Adrenal gland (tissue), 9 donors: ENCODE measurements at regions not wholly inside any gene's neighbourhood (a gene's known extent, or its start where the extent isn't known, plus 50 kb on each side); places are given as distances from the start of the nearest gene placed in this dataset.

Experiments
- DNase-seq, 7 donors: peaks; one replicate each; pipeline ENCODE4 v3.0.0-alpha.2; 2019 to 2020
- H3K27ac ChIP-seq, 5 donors: fragments of 200-600 bp; sonication (generic) in 4 of 5; 1 replicate in 3 of 5; 2 replicates in 2 of 5; pipeline versions ENCODE4 v1.5.1 to v1.8.0; 2016 to 2020; ENCODE audit warnings: mild to moderate bottlenecking in 1 of 5
- H3K27me3 ChIP-seq: fragments of 200-600 bp; 2 replicates; pipeline ENCODE4 v1.8.0; 2021
- H3K36me3 ChIP-seq, 2 donors: fragments of 200-600 bp; replicated peaks in 1 of 2; 1 replicate in 1 of 2; 2 replicates in 1 of 2; pipeline versions ENCODE4 v1.5.1 to v1.8.0; 2018 to 2022
- H3K4me1 ChIP-seq, 2 donors: fragments of 200-600 bp; replicated peaks in 1 of 2; 1 replicate in 1 of 2; 2 replicates in 1 of 2; pipeline versions ENCODE4 v1.5.1 to v1.8.0; 2018 to 2021
- H3K4me3 ChIP-seq, 4 donors: fragments of 200-600 bp; sonication (generic) in 3 of 4; one replicate each; pipeline ENCODE4 v1.5.1; 2016 to 2018
- H3K9me3 ChIP-seq, 3 donors: fragments of 200-600 bp; sonication (generic) in 1 of 3; replicated peaks in 1 of 3; 1 replicate in 2 of 3; 2 replicates in 1 of 3; pipeline versions ENCODE4 v1.5.1 to v1.8.0; 2016 to 2021
- CTCF ChIP-seq, 6 experiments: fragments of 450-650 bp in 4 of 6; fragments of 200-600 bp in 2 of 6; sonication (generic) in 1 of 6; IDR thresholded peaks; 1 replicate in 5 of 6; 2 replicates in 1 of 6; pipeline versions ENCODE4 v1.5.1 to v1.8.0; 2016 to 2021; ENCODE audit warnings: antibody characterized with exemption in 6 of 6, mild to moderate bottlenecking in 2 of 6, moderate library complexity in 1 of 6
- POLR2A ChIP-seq, 2 donors: fragments of 450-650 bp; IDR thresholded peaks; one replicate each; pipeline ENCODE4 v1.6.1; 2017; ENCODE audit warnings: antibody characterized with exemption in 2 of 2, mild to moderate bottlenecking in 2 of 2, moderate library complexity in 1 of 2
- WGBS, 4 donors: extraction: QIAGEN DNeasy Blood & Tissue Kit in 2 of 4; methylation state at CpG; one replicate each; pipeline versions ENCODE4 v1.1.5 to v1.1.7; 2013 to 2017; 5-methylcytosine and 5-hydroxymethylcytosine counted together
- intact Hi-C, 2 donors: fragments of 100-400 bp; cut with DNase I; formaldehyde crosslinking; loops; one replicate each; pipeline versions ENCODE4 v1.14.1 to v1.15.0; 2022 to 2023
- donor health status: healthy with polysubstance abuse.
- donor health status: Bipolar disorder and iron deficiency.
- donor health status: DM: yes; HTN: yes; CAD: no.
- donor health status: DM: no; HTN: no; CAD: no.
- donor health status: DM: no; HTN: no; CAD: no.

- no peaks in the 10 kb centered on the region for H3K27me3 ChIP-seq
- intact Hi-C loops = no loop called here
- no peak overlapping the region for H3K4me3 ChIP-seq
- DNase-seq = no peak
- H3K27ac ChIP-seq = no peak overlapping the region
- 52 to 71% (median 60%) methylated on average over 3 of the region's 3 CpGs for WGBS, 4 donors
- no peaks in the 10 kb centered on the region for H3K36me3 ChIP-seq
- H3K4me1 ChIP-seq = no peaks in the 10 kb centered on the region
- TF ChIP-seq CTCF (IDR thresholded peaks at IDR 0.05) (no peak), POLR2A (IDR thresholded peaks at IDR 0.05) (no peak)
- no peaks in the 10 kb centered on the region for H3K9me3 ChIP-seq
Observed at GRCh38 chr3:29153811-29154210, 127.1 kb upstream of the RBMS3 start.

GRCh38 chr3:29156086-29156715 lies 124.7 kb upstream of the RBMS3 start:
- no peaks in the 10 kb centered on the region for H3K36me3 ChIP-seq
- no peaks in the 10 kb centered on the region for H3K4me1 ChIP-seq
- intact Hi-C loops = no loop called here
- TF ChIP-seq CTCF (IDR thresholded peaks at IDR 0.05) (no peak), POLR2A (IDR thresholded peaks at IDR 0.05) (no peak)
- H3K4me3 ChIP-seq = no peak overlapping the region
- H3K27me3 ChIP-seq = no peaks in the 10 kb centered on the region
- DNase-seq = no peak
- H3K27ac ChIP-seq = no peak overlapping the region
- 68 to 77% (median 75%) methylated on average over 5 of the region's 5 CpGs for WGBS, 4 donors
- no peaks in the 10 kb centered on the region for H3K9me3 ChIP-seq

GRCh38 chr3:29164825-29165224 lies 116.0 kb upstream of the RBMS3 start:
- TF ChIP-seq CTCF (IDR thresholded peaks at IDR 0.05) (no peak), POLR2A (IDR thresholded peaks at IDR 0.05) (no peak)

GRCh38 chr3:29167180-29167579 lies 113.7 kb upstream of the RBMS3 start:
- 97 to 100% (median 98%) methylated on average over 1 of the region's 1 CpG for WGBS, 4 donors
- H3K36me3 ChIP-seq = no peaks in the 10 kb centered on the region
- H3K9me3 ChIP-seq = no peaks in the 10 kb centered on the region
- DNase-seq = no peak
- TF ChIP-seq CTCF (IDR thresholded peaks at IDR 0.05) (no peak), POLR2A (IDR thresholded peaks at IDR 0.05) (no peak)
- H3K4me1 ChIP-seq = peaks cover 0 to 19% of the 10 kb centered on the region in 2 donors
- intact Hi-C loops = no loop called here
- no peak overlapping the region for H3K27ac ChIP-seq
- H3K4me3 ChIP-seq = no peak overlapping the region
- no peaks in the 10 kb centered on the region for H3K27me3 ChIP-seq

More at GRCh38 chr3:29164825-29165224, 116.0 kb upstream of the RBMS3 start:
- H3K4me3 ChIP-seq = no peak overlapping the region
- intact Hi-C loops = no loop called here
- no peaks in the 10 kb centered on the region for H3K9me3 ChIP-seq
- no peak overlapping the region for H3K27ac ChIP-seq
- no peaks in the 10 kb centered on the region for H3K4me1 ChIP-seq
- no peaks in the 10 kb centered on the region for H3K27me3 ChIP-seq
- DNase-seq = no peak
- H3K36me3 ChIP-seq = no peaks in the 10 kb centered on the region
- 70 to 82% (median 81%) methylated on average over 3 of the region's 3 CpGs for WGBS, 4 donors
